GM12878 (cell line): ENCODE measurements at regions not wholly inside any gene's neighbourhood (a gene's known extent, or its start where the extent isn't known, plus 50 kb on each side); places are given as distances from the start of the nearest gene placed in this dataset.
"Not testable (repeated sequence)": the region's sequence is repeated elsewhere in the genome, so short reads cannot be mapped to it uniquely, and the experiment has no call there.

ENCODE experiments used
- ATAC-seq: fragments of 200-7000 bp; cut with Tn5 transposase; 3 replicates; pipeline ENCODE4 v1.9.1; 2020; ENCODE audit warnings: mild to moderate bottlenecking, moderate library complexity
- BruUV-seq: library from RNA; stranded (reverse); fragments of 400-500 nt; replicated peaks from 2 replicates; lab custom pipeline; 2021; lab: Mats Ljungman, UMichigan
- CTCF ChIA-PET: fragments of 300-600 bp; sonication (Branson Sonifier 250); formaldehyde crosslinking; extraction: SDS; loops from one replicate; lab custom pipeline; 2021; ENCODE audit warnings: inconsistent platforms; lab: Yijun Ruan, JAX
- POLR2A ChIA-PET: fragments of 350-600 bp; formaldehyde crosslinking; extraction: SDS; loops from one replicate; lab custom pipeline; 2021; ENCODE audit warnings: inconsistent platforms; lab: Charles Lee
- RAD21 ChIA-PET: fragments of 300-600 bp; sonication (Branson Sonifier 250); formaldehyde crosslinking; loops from one replicate; lab custom pipeline; 2023; ENCODE audit warnings: antibody characterized with exemption; ENCODE audit not compliant: unreplicated experiment; lab: Charles Lee
- SMC1A ChIA-PET: fragments of 300-600 bp; sonication (Branson Sonifier 250); formaldehyde crosslinking; loops from one replicate; lab custom pipeline; 2023; ENCODE audit not compliant: unreplicated experiment, uncharacterized antibody; lab: Charles Lee
- DNase-seq: peaks from one replicate; pipeline ENCODE4 v3.0.0-alpha.2; 2011; ENCODE audit warnings: low read depth, low spot score
- FAIRE-seq: peaks from 3 replicates; lab custom pipeline; 2011; peaks lifted over from hg19 to GRCh38; lab: Jason Lieb, UNC
- H2AFZ ChIP-seq: 2 replicates; pipeline ENCODE4 v1.6.0; 2011; ENCODE audit warnings: low read depth, low read length, control low read depth; ENCODE audit not compliant: control insufficient read depth
- H3K27ac ChIP-seq: 2 replicates; pipeline ENCODE4 v1.5.1; 2011; ENCODE audit warnings: control low read depth; ENCODE audit not compliant: control insufficient read depth, insufficient read depth
- H3K27me3 ChIP-seq, 2 experiments: replicated peaks in 1 of 2; 2 replicates each; pipeline versions ENCODE4 v1.6.0 to v1.6.1; 2011; ENCODE audit warnings: low read length in 1 of 2; ENCODE audit not compliant: control insufficient read depth in 2 of 2, insufficient read depth in 2 of 2
- H3K36me3 ChIP-seq, 2 experiments: 2 replicates each; pipeline ENCODE4 v1.5.1; 2011; ENCODE audit warnings: low read length in 1 of 2; ENCODE audit not compliant: control insufficient read depth in 2 of 2, insufficient read depth in 2 of 2
- H3K4me1 ChIP-seq: 2 replicates; pipeline ENCODE4 v1.6.1; 2011; ENCODE audit warnings: mild to moderate bottlenecking, low read length, moderate library complexity, mixed read lengths; ENCODE audit not compliant: control insufficient read depth, insufficient read depth
- H3K4me2 ChIP-seq: 2 replicates; pipeline ENCODE4 v1.6.0; 2011; ENCODE audit warnings: control low read depth; ENCODE audit not compliant: control insufficient read depth, insufficient read depth
- H3K4me3 ChIP-seq: fragments of 200-600 bp; sonication (generic); 2 replicates; pipeline ENCODE4 v1.5.1; 2016
- H3K79me2 ChIP-seq: 2 replicates; pipeline ENCODE4 v1.6.0; 2011; ENCODE audit warnings: low read length; ENCODE audit not compliant: control insufficient read depth, insufficient read depth
- H3K9ac ChIP-seq: 2 replicates; pipeline ENCODE4 v1.8.0; 2011; ENCODE audit warnings: low read length, control low read depth, mixed read lengths; ENCODE audit not compliant: control insufficient read depth, insufficient read depth
- H3K9me3 ChIP-seq: replicated peaks from 3 replicates; pipeline ENCODE4 v1.5.1; 2011; ENCODE audit warnings: mild to moderate bottlenecking, low read length; ENCODE audit not compliant: control insufficient read depth, insufficient read depth
- H4K20me1 ChIP-seq: 2 replicates; pipeline ENCODE4 v1.6.0; 2011; ENCODE audit not compliant: control insufficient read depth, insufficient read depth
- BCL3 ChIP-seq: IDR thresholded peaks from 2 replicates; pipeline ENCODE4 v1.6.1; 2011; ENCODE audit warnings: borderline replicate concordance, low read depth, mild to moderate bottlenecking, moderate library complexity, low read length; ENCODE audit not compliant: insufficient read depth, poor library complexity, severe bottlenecking
- CBX5 ChIP-seq: sonication (generic); IDR thresholded peaks from 2 replicates; pipeline ENCODE4 v1.6.1; 2016; ENCODE audit warnings: low read depth, moderate library complexity, mild to moderate bottlenecking, inconsistent platforms
- CTCF ChIP-seq, 3 experiments: IDR thresholded peaks in 2 of 3; conservative IDR thresholded peaks in 1 of 3; 2 replicates each; pipeline ENCODE4 v1.5.1; 2011; ENCODE audit warnings: low read depth in 3 of 3, low read length in 3 of 3, mild to moderate bottlenecking in 3 of 3, control low read depth in 2 of 3, moderate library complexity in 2 of 3, inconsistent platforms in 1 of 3, mixed read lengths in 1 of 3; ENCODE audit not compliant: control insufficient read depth in 2 of 3, insufficient read depth in 1 of 3; ENCODE audit errors: extremely low read depth in 1 of 3
- NFIC ChIP-seq: IDR thresholded peaks from 2 replicates; pipeline ENCODE4 v1.6.1; 2012; ENCODE audit warnings: low read depth, mild to moderate bottlenecking, inconsistent platforms, low read length, moderate library complexity
- RELA ChIP-seq: fragments of 450-650 bp; IDR thresholded peaks from 2 replicates; pipeline ENCODE4 v1.8.0; 2014; ENCODE audit warnings: borderline replicate concordance; ENCODE audit not compliant: partially characterized antibody
- SMAD1 ChIP-seq: fragments of 450-650 bp; IDR thresholded peaks from 2 replicates; pipeline ENCODE4 v1.6.1; 2018; ENCODE audit warnings: mild to moderate bottlenecking, low read depth; ENCODE audit not compliant: partially characterized antibody
- STAT3 ChIP-seq: IDR thresholded peaks from 2 replicates; pipeline ENCODE4 v1.6.1; 2011; ENCODE audit warnings: low read depth, low read length, improper control_type of control experiment
- SUPT20H ChIP-seq: IDR thresholded peaks from 2 replicates; pipeline ENCODE4 v1.6.1; 2011; ENCODE audit warnings: low read depth, mild to moderate bottlenecking, low read length, moderate library complexity, borderline replicate concordance; ENCODE audit not compliant: control insufficient read depth
- WGBS: methylation state at CpG from one replicate; pipeline ENCODE4 v1.1.6; 2016; ENCODE audit warnings: low lambda C conversion rate; ENCODE audit not compliant: insufficient replicate concordance, insufficient coverage; ENCODE audit errors: missing lambda C conversion rate; 5-methylcytosine and 5-hydroxymethylcytosine counted together
- in situ Hi-C: fragments of 300-500 bp; cut with MboI; formaldehyde crosslinking; loops from 9 replicates; pipeline ENCODE4 v1.14.3; 2018; ENCODE audit warnings: mixed read lengths
- intact Hi-C: fragments of 100-400 bp; cut with micrococcal nuclease; formaldehyde crosslinking; loops from one replicate; pipeline ENCODE4 v1.14.2; 2022; ENCODE audit not compliant: unreplicated experiment

- TF ChIP-seq RELA (no peak), SMAD1 (no peak)
Observed at GRCh38 chr4:11813951-11814446, 385.3 kb upstream of the HS3ST1 start (continued).

- CTCF ChIA-PET, RAD21 ChIA-PET, H3K79me2 ChIP-seq, H3K36me3 ChIP-seq, H3K27ac ChIP-seq, intact Hi-C loops, H3K9ac ChIP-seq, DNase-seq, H3K4me3 ChIP-seq, H4K20me1 ChIP-seq, H3K9me3 ChIP-seq, BruUV-seq, H2AFZ ChIP-seq, H3K4me2 ChIP-seq, POLR2A ChIA-PET, H3K27me3 ChIP-seq, H3K4me1 ChIP-seq, SMC1A ChIA-PET, ATAC-seq, in situ Hi-C loops, FAIRE-seq: not testable (repeated sequence)
- 29% methylated on average over 3 of the region's 3 CpGs for WGBS
Observed at GRCh38 chr4:11811521-11811920, 382.8 kb upstream of the HS3ST1 start.

DNA sequence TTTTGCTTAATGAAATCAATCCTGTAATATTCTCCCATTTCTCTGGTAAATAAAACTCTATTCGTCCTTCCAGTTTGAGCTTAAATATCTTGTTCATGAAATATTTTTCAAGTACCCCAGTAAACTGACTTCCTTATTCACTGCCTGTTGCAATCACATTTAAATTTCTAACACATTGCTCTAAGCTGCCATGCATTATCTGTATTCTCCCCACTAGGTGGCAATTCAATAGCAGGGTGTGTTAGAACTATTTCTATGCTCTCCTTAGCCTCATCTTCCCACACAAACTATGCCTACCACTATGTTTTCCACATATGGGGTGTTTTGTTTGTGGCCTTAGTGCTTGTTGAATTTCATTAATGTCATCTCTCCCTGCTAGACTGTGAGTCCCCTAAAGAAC, 377.1 kb upstream of the HS3ST1 start:
- no peaks in the 10 kb centered on the region for H3K27me3 ChIP-seq
- H4K20me1 ChIP-seq = no peaks in the 10 kb centered on the region
- no peak overlapping the region for H2AFZ ChIP-seq
- H3K4me1 ChIP-seq = no peaks in the 10 kb centered on the region
- DNase-seq (no peak), ATAC-seq (peak; percentile 51), FAIRE-seq (peak; percentile 13)
- no peak overlapping the region for H3K9ac ChIP-seq
- SMC1A ChIA-PET = interaction anchor here (1.3 kb wide), 1 partner anchor 827 kb away, joined by 4 read pairs; no protein-coding TSS in a partner anchor
- H3K4me2 ChIP-seq = no peak overlapping the region
- 10% methylated on average over 1 of the region's 1 CpG for WGBS
- no peak overlapping the region for H3K27ac ChIP-seq
- no peak overlapping the region for H3K4me3 ChIP-seq
- intact Hi-C loops = loop anchor here (1.0 kb wide), 1 partner anchor 827 kb away; no protein-coding TSS in a partner anchor
- no TSS peak for BruUV-seq
- POLR2A ChIA-PET = no interaction called here
- H3K9me3 ChIP-seq = no peaks in the 10 kb centered on the region
- H3K36me3 ChIP-seq = no peaks in the 10 kb centered on the region
- H3K79me2 ChIP-seq = no peaks in the 10 kb centered on the region
- CTCF ChIA-PET = no interaction called here
- RAD21 ChIA-PET = no interaction called here
- in situ Hi-C loops = no loop called here
- TF ChIP-seq NFIC (no peak), BCL3 (no peak), SUPT20H (no peak), CBX5 (no peak), STAT3 (no peak), CTCF (IDR thresholded peaks at IDR 0.05 in 2 of 3, conservative IDR thresholded peaks at IDR 0.05 in 1 of 3; ENCODE audit: control insufficient read depth in 2 of 3, extremely low read depth in 1 of 3, insufficient read depth in 1 of 3, low read depth in 3 of 3, low read length in 3 of 3) (peak; percentile 21 to 28 (median 23); a peak in 3 of 6 replicates)
